ENCODE measurements at regions not wholly inside any gene's neighbourhood (a gene's known extent, or its start where the extent isn't known, plus 50 kb on each side); places are given as distances from the start of the nearest gene placed in this dataset.

DNA sequence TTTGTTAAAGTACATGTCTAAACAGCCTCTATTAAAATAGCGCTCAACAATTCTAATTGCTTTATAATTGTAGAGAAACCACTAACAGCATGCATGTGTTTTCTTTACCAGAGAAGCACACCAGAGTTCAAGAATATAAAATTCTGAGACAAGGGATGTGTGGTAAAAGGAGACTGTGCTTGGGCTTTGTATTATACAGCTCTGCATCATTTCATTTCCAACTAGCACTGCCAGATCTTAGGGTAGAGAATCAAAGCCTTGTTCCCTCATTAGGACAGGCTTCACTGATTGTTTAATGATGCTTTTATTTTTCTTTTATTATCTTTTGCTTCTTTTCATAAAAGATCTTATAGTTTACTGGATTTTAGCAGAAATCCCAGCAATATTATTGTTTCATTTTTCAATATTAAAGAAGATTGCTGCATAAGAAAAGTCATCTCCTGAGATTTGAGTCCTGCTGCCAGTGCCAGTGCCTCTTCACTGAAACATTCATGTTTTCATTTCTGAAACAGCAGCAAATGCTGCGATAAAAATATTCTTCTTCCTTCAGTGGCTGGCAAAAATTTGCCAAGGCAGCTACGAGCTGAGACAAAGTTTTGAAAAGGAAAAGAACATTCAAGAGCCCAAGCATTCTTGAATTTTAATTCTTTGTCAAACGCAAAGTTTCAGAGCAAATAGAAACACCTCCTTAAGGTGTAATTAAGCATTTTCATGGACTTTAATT lies 491.0 kb upstream of the PIK3R1 start:
- TF ChIP-seq, protein P1, sequence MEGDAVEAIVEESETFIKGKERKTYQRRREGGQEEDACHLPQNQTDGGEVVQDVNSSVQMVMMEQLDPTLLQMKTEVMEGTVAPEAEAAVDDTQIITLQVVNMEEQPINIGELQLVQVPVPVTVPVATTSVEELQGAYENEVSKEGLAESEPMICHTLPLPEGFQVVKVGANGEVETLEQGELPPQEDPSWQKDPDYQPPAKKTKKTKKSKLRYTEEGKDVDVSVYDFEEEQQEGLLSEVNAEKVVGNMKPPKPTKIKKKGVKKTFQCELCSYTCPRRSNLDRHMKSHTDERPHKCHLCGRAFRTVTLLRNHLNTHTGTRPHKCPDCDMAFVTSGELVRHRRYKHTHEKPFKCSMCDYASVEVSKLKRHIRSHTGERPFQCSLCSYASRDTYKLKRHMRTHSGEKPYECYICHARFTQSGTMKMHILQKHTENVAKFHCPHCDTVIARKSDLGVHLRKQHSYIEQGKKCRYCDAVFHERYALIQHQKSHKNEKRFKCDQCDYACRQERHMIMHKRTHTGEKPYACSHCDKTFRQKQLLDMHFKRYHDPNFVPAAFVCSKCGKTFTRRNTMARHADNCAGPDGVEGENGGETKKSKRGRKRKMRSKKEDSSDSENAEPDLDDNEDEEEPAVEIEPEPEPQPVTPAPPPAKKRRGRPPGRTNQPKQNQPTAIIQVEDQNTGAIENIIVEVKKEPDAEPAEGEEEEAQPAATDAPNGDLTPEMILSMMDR (IDR thresholded peaks at IDR 0.05; ENCODE audit: extremely low read depth in 1 of 2, insufficient read depth in 1 of 2, low read depth in 1 of 2, low read length in 2 of 2): no peak
- TF ChIP-seq POLR2AphosphoS5 (IDR thresholded peaks at IDR 0.05; ENCODE audit: insufficient read depth, low read depth, low read length) (no peak), POLR2A (IDR thresholded peaks at IDR 0.05; ENCODE audit: low read depth, low read length) (no peak), MYC (IDR thresholded peaks at IDR 0.05; ENCODE audit: low read depth, low read length) (no peak)

Data from endothelial cell of umbilical vein (primary cell).